ENCODE measurements at regions not wholly inside any gene's neighbourhood (a gene's known extent, or its start where the extent isn't known, plus 50 kb on each side); places are given as distances from the start of the nearest gene placed in this dataset.
"Not testable (repeated sequence)": the region's sequence is repeated elsewhere in the genome, so short reads cannot be mapped to it uniquely, and the experiment has no call there.

DNA sequence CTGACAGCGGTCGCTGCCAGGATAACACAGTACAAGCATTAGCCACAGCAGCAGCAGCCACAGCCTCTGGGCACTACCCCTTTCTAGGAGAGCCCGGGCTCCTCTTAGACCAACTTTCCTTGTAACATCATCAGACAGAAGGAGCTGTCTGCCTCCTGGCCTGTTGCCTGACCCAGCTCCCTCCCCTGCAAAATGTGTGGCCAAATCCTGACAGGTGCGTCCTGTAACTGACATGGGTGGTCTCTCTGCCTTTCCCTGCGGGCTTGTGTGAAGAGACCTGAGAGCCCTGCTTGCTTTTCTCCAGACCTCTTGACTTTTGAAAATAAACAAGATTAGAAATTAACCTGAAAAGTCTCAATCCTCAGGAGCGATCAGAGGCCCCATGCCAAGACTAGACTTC, 824.9 kb downstream of the RAPGEF2 start:
- TF ChIP-seq CTCF (conservative IDR thresholded peaks at IDR 0.05) = no peak
- H3K27ac ChIP-seq = no peak overlapping the region

- H3K27ac ChIP-seq = not testable (repeated sequence)
These were observed 831.7 kb downstream of the RAPGEF2 start for GRCh38 chr4:159934602-159935001.

GRCh38 chr4:159937595-159937994, 834.7 kb downstream of the RAPGEF2 start:
- no peak overlapping the region for H3K27ac ChIP-seq
- TF ChIP-seq CTCF (conservative IDR thresholded peaks at IDR 0.05) = no peak

GRCh38 chr4:159939681-159940080, 836.8 kb downstream of the RAPGEF2 start:
- not testable (repeated sequence) for H3K27ac ChIP-seq

GRCh38 chr4:159941076-159941475, 838.2 kb downstream of the RAPGEF2 start:
- TF ChIP-seq CTCF (conservative IDR thresholded peaks at IDR 0.05) = no peak
- H3K27ac ChIP-seq = no peak overlapping the region

- H3K27ac ChIP-seq = no peak overlapping the region
- no peak for TF ChIP-seq CTCF (conservative IDR thresholded peaks at IDR 0.05)
These were observed 841.6 kb downstream of the RAPGEF2 start for GRCh38 chr4:159944477-159944876.

GRCh38 chr4:159946983-159947615, 844.2 kb downstream of the RAPGEF2 start:
- TF ChIP-seq CTCF (conservative IDR thresholded peaks at IDR 0.05) = peak; percentile 91
- H3K27ac ChIP-seq = no peak overlapping the region

GRCh38 chr4:159950707-159951106, 847.8 kb downstream of the RAPGEF2 start:
- no peak for TF ChIP-seq CTCF (conservative IDR thresholded peaks at IDR 0.05)
- H3K27ac ChIP-seq = no peak overlapping the region

- H3K27ac ChIP-seq = no peak overlapping the region
- TF ChIP-seq CTCF (conservative IDR thresholded peaks at IDR 0.05) = no peak
These were observed 863.9 kb downstream of the RAPGEF2 start for GRCh38 chr4:159966746-159967145.
